ENCODE measurements at regions not wholly inside any gene's neighbourhood (a gene's known extent, or its start where the extent isn't known, plus 50 kb on each side); places are given as distances from the start of the nearest gene placed in this dataset.

GRCh38 chr1:55750628-55750995 lies 535.4 kb upstream of the USP24 start:
- in situ Hi-C loops (cut with HindIII; ENCODE audit: low sequenced_read_pairs): no loop called here

GRCh38 chr1:55749975-55750627 lies 534.9 kb upstream of the USP24 start:
- in situ Hi-C loops (cut with HindIII; ENCODE audit: low sequenced_read_pairs): no loop called here

GRCh38 chr1:55747408-55747841 lies 532.3 kb upstream of the USP24 start:
- in situ Hi-C loops (cut with HindIII; ENCODE audit: low sequenced_read_pairs): no loop called here

GRCh38 chr1:55746710-55747109 lies 531.5 kb upstream of the USP24 start:
- in situ Hi-C loops (cut with HindIII; ENCODE audit: low sequenced_read_pairs): no loop called here

- in situ Hi-C loops (cut with HindIII; ENCODE audit: low sequenced_read_pairs): no loop called here
Observed at GRCh38 chr1:55741516-55741915, 526.4 kb upstream of the USP24 start.

- in situ Hi-C loops (cut with HindIII; ENCODE audit: low sequenced_read_pairs): no loop called here
Observed at GRCh38 chr1:55735106-55735505, 519.9 kb upstream of the USP24 start.

- in situ Hi-C loops (cut with HindIII; ENCODE audit: low sequenced_read_pairs): no loop called here
Observed at GRCh38 chr1:55726994-55727393, 511.8 kb upstream of the USP24 start.

- in situ Hi-C loops (cut with HindIII; ENCODE audit: low sequenced_read_pairs): no loop called here
Observed at GRCh38 chr1:55725378-55725777, 510.2 kb upstream of the USP24 start.

- in situ Hi-C loops (cut with HindIII; ENCODE audit: low sequenced_read_pairs): no loop called here
Observed at GRCh38 chr1:55724551-55725325, 509.6 kb upstream of the USP24 start.

- in situ Hi-C loops (cut with HindIII; ENCODE audit: low sequenced_read_pairs): no loop called here
Observed at GRCh38 chr1:55723001-55723400, 507.8 kb upstream of the USP24 start.

GRCh38 chr1:55720261-55720660 lies 505.1 kb upstream of the USP24 start:
- in situ Hi-C loops (cut with HindIII; ENCODE audit: low sequenced_read_pairs): no loop called here

- in situ Hi-C loops (cut with HindIII; ENCODE audit: low sequenced_read_pairs): no loop called here
Observed at GRCh38 chr1:55718758-55719671, 503.9 kb upstream of the USP24 start.

GRCh38 chr1:55717111-55717510 lies 501.9 kb upstream of the USP24 start:
- in situ Hi-C loops (cut with HindIII; ENCODE audit: low sequenced_read_pairs): no loop called here

- in situ Hi-C loops (cut with HindIII; ENCODE audit: low sequenced_read_pairs): no loop called here
Observed at GRCh38 chr1:55716610-55717009, 501.4 kb upstream of the USP24 start.

- in situ Hi-C loops (cut with HindIII; ENCODE audit: low sequenced_read_pairs): no loop called here
Observed at GRCh38 chr1:55716151-55716550, 501.0 kb upstream of the USP24 start.

- in situ Hi-C loops (cut with HindIII; ENCODE audit: low sequenced_read_pairs): no loop called here
Observed at GRCh38 chr1:55714230-55714629, 499.1 kb upstream of the USP24 start.

- in situ Hi-C loops (cut with HindIII; ENCODE audit: low sequenced_read_pairs): no loop called here
Observed at GRCh38 chr1:55713516-55713915, 498.4 kb upstream of the USP24 start.

- in situ Hi-C loops (cut with HindIII; ENCODE audit: low sequenced_read_pairs): no loop called here
Observed at GRCh38 chr1:55712148-55712547, 497.0 kb upstream of the USP24 start.

- in situ Hi-C loops (cut with HindIII; ENCODE audit: low sequenced_read_pairs): no loop called here
Observed at GRCh38 chr1:55708781-55709180, 493.6 kb upstream of the USP24 start.

GRCh38 chr1:55707846-55708245 lies 492.7 kb upstream of the USP24 start:
- in situ Hi-C loops (cut with HindIII; ENCODE audit: low sequenced_read_pairs): no loop called here

GRCh38 chr1:55707196-55707595 lies 492.0 kb upstream of the USP24 start:
- in situ Hi-C loops (cut with HindIII; ENCODE audit: low sequenced_read_pairs): no loop called here

All from DLD1 (cell line).